ENCODE measurements at regions not wholly inside any gene's neighbourhood (a gene's known extent, or its start where the extent isn't known, plus 50 kb on each side); places are given as distances from the start of the nearest gene placed in this dataset.

DNA sequence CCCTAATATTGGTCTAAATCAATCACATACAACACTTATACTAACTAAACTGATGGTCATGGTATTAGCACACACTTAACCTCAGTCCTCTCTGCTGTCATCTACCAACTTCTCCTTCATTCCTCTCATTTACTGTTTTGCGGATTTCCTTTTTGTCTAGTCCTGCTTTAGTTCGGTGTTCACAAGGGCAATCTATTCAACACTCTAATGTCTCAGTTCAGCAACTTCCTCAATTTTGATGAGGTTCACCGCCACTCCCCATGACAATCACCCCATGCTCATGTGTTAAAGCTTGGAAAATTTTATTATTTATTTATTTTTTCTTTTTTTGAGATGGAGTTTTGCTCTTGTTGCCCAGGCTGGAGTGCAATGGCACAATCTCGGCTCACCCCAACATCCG is 301.1 kb downstream of the PTPRC start:
- TF ChIP-seq TBL1XR1 (IDR thresholded peaks at IDR 0.05; ENCODE audit: borderline replicate concordance, low read length, partially characterized antibody) (no peak), TCF7L2 (IDR thresholded peaks at IDR 0.05; ENCODE audit: low read depth, low read length) (no peak), MAZ (IDR thresholded peaks at IDR 0.05; ENCODE audit: borderline replicate concordance, low read depth, low read length) (no peak), MAZ (CRISPR knock-in tag; IDR thresholded peaks at IDR 0.05; ENCODE audit: low read depth) (no peak), CBX2 (IDR thresholded peaks at IDR 0.05; ENCODE audit: low read depth, low read length) (no peak), CBX2 (CRISPR knock-in tag; IDR thresholded peaks at IDR 0.05; ENCODE audit: low read depth) (no peak), MAFK (conservative IDR thresholded peaks at IDR 0.05 in 1 of 2, IDR thresholded peaks at IDR 0.05 in 1 of 2; ENCODE audit: low read length in 2 of 2) (no peak), ZNF251 (CRISPR knock-in tag; IDR thresholded peaks at IDR 0.05) (no peak), KAT7 (CRISPR knock-in tag; IDR thresholded peaks at IDR 0.05; ENCODE audit: borderline replicate concordance) (no peak), RAD21 (CRISPR knock-in tag; IDR thresholded peaks at IDR 0.05) (no peak)
- TF ChIP-seq, protein P1, sequence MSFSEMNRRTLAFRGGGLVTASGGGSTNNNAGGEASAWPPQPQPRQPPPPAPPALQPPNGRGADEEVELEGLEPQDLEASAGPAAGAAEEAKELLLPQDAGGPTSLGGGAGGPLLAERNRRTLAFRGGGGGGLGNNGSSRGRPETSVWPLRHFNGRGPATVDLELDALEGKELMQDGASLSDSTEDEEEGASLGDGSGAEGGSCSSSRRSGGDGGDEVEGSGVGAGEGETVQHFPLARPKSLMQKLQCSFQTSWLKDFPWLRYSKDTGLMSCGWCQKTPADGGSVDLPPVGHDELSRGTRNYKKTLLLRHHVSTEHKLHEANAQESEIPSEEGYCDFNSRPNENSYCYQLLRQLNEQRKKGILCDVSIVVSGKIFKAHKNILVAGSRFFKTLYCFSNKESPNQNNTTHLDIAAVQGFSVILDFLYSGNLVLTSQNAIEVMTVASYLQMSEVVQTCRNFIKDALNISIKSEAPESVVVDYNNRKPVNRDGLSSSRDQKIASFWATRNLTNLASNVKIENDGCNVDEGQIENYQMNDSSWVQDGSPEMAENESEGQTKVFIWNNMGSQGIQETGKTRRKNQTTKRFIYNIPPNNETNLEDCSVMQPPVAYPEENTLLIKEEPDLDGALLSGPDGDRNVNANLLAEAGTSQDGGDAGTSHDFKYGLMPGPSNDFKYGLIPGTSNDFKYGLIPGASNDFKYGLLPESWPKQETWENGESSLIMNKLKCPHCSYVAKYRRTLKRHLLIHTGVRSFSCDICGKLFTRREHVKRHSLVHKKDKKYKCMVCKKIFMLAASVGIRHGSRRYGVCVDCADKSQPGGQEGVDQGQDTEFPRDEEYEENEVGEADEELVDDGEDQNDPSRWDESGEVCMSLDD (CRISPR knock-in tag; IDR thresholded peaks at IDR 0.05; ENCODE audit: borderline replicate concordance) = no peak
- TF ChIP-seq, protein P2, sequence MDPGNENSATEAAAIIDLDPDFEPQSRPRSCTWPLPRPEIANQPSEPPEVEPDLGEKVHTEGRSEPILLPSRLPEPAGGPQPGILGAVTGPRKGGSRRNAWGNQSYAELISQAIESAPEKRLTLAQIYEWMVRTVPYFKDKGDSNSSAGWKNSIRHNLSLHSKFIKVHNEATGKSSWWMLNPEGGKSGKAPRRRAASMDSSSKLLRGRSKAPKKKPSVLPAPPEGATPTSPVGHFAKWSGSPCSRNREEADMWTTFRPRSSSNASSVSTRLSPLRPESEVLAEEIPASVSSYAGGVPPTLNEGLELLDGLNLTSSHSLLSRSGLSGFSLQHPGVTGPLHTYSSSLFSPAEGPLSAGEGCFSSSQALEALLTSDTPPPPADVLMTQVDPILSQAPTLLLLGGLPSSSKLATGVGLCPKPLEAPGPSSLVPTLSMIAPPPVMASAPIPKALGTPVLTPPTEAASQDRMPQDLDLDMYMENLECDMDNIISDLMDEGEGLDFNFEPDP (CRISPR knock-in tag; conservative IDR thresholded peaks at IDR 0.05) = no peak
